RWPE2 (cell line): ENCODE measurements at regions not wholly inside any gene's neighbourhood (a gene's known extent, or its start where the extent isn't known, plus 50 kb on each side); places are given as distances from the start of the nearest gene placed in this dataset.

ENCODE experiments used
- ATAC-seq: fragments of 200-7000 bp; cut with Tn5 transposase; 3 replicates; pipeline ENCODE4 v1.9.1; 2021; ENCODE audit warnings: low read depth
- DNase-seq: peaks from one replicate; pipeline ENCODE4 v3.0.0-alpha.2; 2020; ENCODE audit warnings: low spot score
- H3K27ac ChIP-seq: fragments of 450-650 bp; 2 replicates; pipeline ENCODE4 v1.5.1; 2017; ENCODE audit warnings: mild to moderate bottlenecking; ENCODE audit not compliant: poor library complexity, severe bottlenecking
- H3K27me3 ChIP-seq: fragments of 250-450 bp; sonication (Bioruptor Pico); 2 replicates; pipeline ENCODE4 v1.5.1; 2021; ENCODE audit warnings: mild to moderate bottlenecking, moderate library complexity; ENCODE audit not compliant: insufficient read depth, poor library complexity, severe bottlenecking
- H3K36me3 ChIP-seq: fragments of 250-450 bp; sonication (Bioruptor Pico); 2 replicates; pipeline ENCODE4 v1.5.1; 2020; ENCODE audit warnings: low read depth, mild to moderate bottlenecking, moderate library complexity
- H3K4me1 ChIP-seq: fragments of 250-450 bp; sonication (Bioruptor Pico); 2 replicates; pipeline ENCODE4 v1.5.1; 2021; ENCODE audit warnings: mild to moderate bottlenecking, moderate library complexity; ENCODE audit not compliant: insufficient read depth, poor library complexity, severe bottlenecking
- H3K4me3 ChIP-seq: fragments of 250-450 bp; sonication (Bioruptor Pico); 2 replicates; pipeline ENCODE4 v1.5.1; 2021; ENCODE audit warnings: mild to moderate bottlenecking, moderate library complexity; ENCODE audit not compliant: severe bottlenecking
- H3K9me3 ChIP-seq: fragments of 250-450 bp; sonication (Bioruptor Pico); 2 replicates; pipeline ENCODE4 v1.5.1; 2021; ENCODE audit warnings: mild to moderate bottlenecking, moderate library complexity; ENCODE audit not compliant: severe bottlenecking
- CTCF ChIP-seq: fragments of 450-650 bp; IDR thresholded peaks from one replicate; pipeline ENCODE4 v1.5.1; 2017; ENCODE audit warnings: mild to moderate bottlenecking, moderate library complexity; ENCODE audit not compliant: poor library complexity, severe bottlenecking

DNA sequence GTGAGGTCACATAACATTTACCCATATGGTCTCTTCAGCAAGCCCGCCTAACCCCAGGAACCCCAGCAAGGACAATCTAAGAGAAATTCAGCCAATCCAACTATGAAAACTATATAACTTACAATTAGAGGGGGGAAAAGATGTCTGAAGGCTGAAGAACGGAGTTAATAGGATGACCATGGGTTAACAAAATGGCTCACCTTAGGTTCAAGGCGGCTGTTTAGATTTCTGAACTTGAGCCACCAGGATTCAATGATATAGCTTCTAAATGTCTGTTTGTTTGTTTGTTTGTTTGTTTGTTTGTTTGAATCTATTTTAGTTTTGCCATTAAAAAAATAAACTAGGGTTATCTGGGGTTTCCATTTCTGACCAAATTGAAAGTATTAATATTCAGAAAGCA is 109.8 kb upstream of the ZC3H12C start:
- no peak for DNase-seq
- Histone ChIP-seq H3K36me3 (no peaks in the 10 kb centered on the region), H3K9me3 (no peaks in the 10 kb centered on the region), H3K27me3 (no peaks in the 10 kb centered on the region), H3K4me1 (no peaks in the 10 kb centered on the region), H3K27ac (no peak overlapping the region), H3K4me3 (no peak overlapping the region)
- ATAC-seq = no peak
- no peak for TF ChIP-seq CTCF

DNA sequence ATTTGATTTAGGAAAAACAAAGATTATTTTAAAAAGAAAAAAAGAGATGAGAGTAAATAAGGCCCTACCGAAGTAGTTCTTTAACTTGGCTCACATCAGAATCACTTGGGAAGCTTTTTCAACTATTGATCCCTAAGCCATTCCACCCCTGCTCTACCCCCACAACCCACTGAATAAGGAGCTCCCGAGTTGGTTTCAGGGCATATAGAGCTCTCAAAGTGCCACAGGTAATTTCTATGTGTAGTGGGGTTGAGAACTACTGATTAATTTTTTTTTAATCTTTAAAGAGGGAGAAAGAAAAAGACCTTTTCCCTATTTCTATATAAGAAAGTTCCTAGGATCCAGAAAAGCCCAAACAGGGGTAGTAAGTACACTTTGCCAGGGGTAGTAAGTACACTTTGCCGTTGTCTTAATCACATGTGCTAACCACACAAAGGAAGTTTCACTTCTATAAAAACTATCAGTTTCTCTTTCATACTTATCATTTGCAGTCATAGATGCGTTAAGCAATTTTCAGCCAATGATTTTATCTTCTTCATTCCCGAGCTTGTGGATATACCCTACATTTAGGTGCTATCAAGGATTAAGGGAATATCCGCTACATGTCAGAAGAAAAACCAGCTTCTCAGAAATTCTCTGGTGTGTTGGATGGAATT is 108.4 kb upstream of the ZC3H12C start:
- no peaks in the 10 kb centered on the region for H3K4me1 ChIP-seq

GRCh38 chr11:109986488-109986887 is 106.7 kb upstream of the ZC3H12C start:
- H3K4me3 ChIP-seq = no peak overlapping the region
- H3K36me3 ChIP-seq = no peaks in the 10 kb centered on the region
- no peaks in the 10 kb centered on the region for H3K9me3 ChIP-seq
- no peak for DNase-seq
- no peak for TF ChIP-seq CTCF
- ATAC-seq = no peak
- H3K27ac ChIP-seq = no peak overlapping the region
- no peaks in the 10 kb centered on the region for H3K27me3 ChIP-seq
- no peaks in the 10 kb centered on the region for H3K4me1 ChIP-seq

More for the DNA sequence above, 108.4 kb upstream of the ZC3H12C start:
- ATAC-seq (no peak), DNase-seq (no peak)
- H3K4me3 ChIP-seq = no peak overlapping the region
- no peaks in the 10 kb centered on the region for H3K27me3 ChIP-seq
- H3K27ac ChIP-seq = no peak overlapping the region
- no peak for TF ChIP-seq CTCF
- no peaks in the 10 kb centered on the region for H3K36me3 ChIP-seq
- no peaks in the 10 kb centered on the region for H3K9me3 ChIP-seq

DNA sequence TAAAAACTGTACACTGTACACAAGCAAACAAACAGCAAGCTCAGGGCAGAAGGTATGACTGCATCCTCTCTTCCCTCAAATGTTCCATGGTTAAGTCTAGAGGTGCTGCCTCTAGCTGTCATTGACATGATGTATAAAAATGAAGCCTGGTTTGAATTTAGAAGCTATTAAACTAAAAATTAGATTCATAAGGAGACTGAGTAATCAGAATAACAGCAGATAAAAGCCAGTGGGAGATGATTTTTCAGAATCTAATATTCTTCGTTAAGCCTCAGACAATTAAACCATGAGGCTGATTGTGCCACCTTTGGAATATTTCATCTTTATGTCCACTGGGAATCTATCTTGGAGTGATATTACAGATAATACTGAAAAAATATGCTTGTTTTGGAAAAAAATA is 101.4 kb upstream of the ZC3H12C start:
- Histone ChIP-seq H3K9me3 (no peaks in the 10 kb centered on the region), H3K4me1 (no peaks in the 10 kb centered on the region), H3K4me3 (no peak overlapping the region), H3K36me3 (no peaks in the 10 kb centered on the region), H3K27ac (no peak overlapping the region), H3K27me3 (no peaks in the 10 kb centered on the region)
- ATAC-seq = no peak
- no peak for TF ChIP-seq CTCF
- no peak for DNase-seq

GRCh38 chr11:109993786-109994185 is 99.4 kb upstream of the ZC3H12C start:
- no peaks in the 10 kb centered on the region for H3K27me3 ChIP-seq
- H3K4me3 ChIP-seq = no peak overlapping the region
- no peak overlapping the region for H3K27ac ChIP-seq
- no peak for ATAC-seq
- no peaks in the 10 kb centered on the region for H3K4me1 ChIP-seq
- no peak for TF ChIP-seq CTCF
- DNase-seq = no peak
- H3K9me3 ChIP-seq = no peaks in the 10 kb centered on the region
- no peaks in the 10 kb centered on the region for H3K36me3 ChIP-seq
